ENCODE measurements at regions not wholly inside any gene's neighbourhood (a gene's known extent, or its start where the extent isn't known, plus 50 kb on each side); places are given as distances from the start of the nearest gene placed in this dataset.

- TF ChIP-seq, protein P1, sequence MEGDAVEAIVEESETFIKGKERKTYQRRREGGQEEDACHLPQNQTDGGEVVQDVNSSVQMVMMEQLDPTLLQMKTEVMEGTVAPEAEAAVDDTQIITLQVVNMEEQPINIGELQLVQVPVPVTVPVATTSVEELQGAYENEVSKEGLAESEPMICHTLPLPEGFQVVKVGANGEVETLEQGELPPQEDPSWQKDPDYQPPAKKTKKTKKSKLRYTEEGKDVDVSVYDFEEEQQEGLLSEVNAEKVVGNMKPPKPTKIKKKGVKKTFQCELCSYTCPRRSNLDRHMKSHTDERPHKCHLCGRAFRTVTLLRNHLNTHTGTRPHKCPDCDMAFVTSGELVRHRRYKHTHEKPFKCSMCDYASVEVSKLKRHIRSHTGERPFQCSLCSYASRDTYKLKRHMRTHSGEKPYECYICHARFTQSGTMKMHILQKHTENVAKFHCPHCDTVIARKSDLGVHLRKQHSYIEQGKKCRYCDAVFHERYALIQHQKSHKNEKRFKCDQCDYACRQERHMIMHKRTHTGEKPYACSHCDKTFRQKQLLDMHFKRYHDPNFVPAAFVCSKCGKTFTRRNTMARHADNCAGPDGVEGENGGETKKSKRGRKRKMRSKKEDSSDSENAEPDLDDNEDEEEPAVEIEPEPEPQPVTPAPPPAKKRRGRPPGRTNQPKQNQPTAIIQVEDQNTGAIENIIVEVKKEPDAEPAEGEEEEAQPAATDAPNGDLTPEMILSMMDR (IDR thresholded peaks at IDR 0.05; ENCODE audit: low read depth, low read length) = no peak
- no peak for TF ChIP-seq POLR2A (IDR thresholded peaks at IDR 0.05; ENCODE audit: extremely low read depth, insufficient read length)
These were observed 193.4 kb upstream of the FGGY start for GRCh38 chr1:59103457-59103856.

Measured in NB4 (cell line).